IPS DF 19.7 (cell line): ENCODE measurements at regions not wholly inside any gene's neighbourhood (a gene's known extent, or its start where the extent isn't known, plus 50 kb on each side); places are given as distances from the start of the nearest gene placed in this dataset.

Experiments used
- DNase-seq: peaks from one replicate; pipeline ENCODE4 v3.0.0-alpha.2; 2013; ENCODE audit warnings: low read depth, low spot score

DNA sequence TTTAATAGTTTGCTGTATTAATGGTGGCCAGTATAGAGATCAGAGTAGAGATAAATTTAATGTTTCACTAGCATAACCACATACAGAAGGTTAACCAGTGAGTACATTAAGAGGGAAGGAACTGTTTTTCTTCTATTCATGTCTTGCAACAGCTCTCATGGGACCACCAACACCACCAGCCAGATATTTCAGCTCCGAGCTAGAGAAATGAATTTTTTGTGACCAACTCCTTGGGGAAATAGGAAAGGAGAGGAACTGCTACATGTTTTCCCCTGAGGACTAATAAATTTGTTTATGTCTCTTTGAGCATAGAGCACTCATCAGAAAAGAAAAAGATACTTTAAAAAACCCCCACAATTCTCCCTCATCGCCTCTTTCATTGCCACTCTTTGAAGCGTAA is 247.5 kb downstream of the MBNL1 start:
- no peak for DNase-seq

DNA sequence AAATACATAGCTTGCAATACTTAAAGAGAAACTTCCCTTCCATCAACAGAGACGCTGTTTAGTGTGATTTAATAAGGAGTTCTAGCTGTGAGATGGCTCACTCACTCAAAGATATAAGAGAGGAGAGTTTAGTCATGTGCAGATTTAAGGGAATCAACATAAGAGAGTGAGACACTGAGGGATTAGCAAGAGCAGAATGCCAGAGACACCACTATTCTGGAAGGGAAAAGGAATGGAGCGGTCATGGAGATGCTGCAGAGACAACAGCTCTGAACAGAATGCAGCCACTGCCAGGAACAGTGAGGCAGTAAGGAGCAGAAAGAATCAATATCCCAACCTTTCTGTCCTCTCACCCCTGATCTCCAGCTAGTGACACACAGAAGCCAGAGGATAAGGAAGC is 248.8 kb downstream of the MBNL1 start:
- DNase-seq, result peak; percentile 15

DNA sequence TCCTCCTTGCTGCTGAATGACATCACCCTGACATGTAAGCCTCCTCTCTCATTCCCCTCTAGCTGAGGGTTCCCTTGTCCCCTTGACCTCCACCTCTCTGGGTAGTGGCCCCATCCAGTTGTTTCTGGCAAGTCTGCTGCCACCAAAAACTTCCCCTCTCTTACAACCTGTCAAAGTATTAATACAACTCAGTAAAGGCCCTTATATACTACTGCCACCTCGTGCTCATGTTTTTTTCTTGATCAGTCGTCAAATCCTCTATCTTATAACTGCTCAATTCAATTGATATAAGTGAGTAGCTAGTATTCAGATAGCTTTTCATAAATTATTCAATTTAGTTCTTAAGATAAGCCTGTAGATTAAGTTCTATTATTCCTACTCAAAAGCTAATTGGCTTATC is 249.6 kb downstream of the MBNL1 start:
- DNase-seq, result no peak

DNA sequence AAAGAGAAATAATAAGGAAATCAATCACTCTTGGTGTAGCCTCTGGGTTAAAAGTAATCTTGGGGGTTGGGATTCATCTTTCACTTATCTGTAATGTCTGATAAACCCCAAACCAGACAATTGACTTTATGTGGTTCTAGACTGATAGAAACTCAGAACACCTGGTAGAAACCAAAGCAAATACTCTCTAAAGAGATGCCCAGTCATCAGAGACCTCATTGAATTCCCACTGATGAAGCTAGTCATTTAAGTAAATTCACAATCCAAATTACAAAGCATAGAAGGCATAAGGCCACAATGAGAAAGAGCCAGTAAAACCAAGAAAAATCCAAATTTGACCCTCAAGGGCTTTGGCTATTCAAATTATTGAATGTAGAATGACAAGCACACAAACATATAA is 250.6 kb downstream of the MBNL1 start:
- DNase-seq, result no peak

DNA sequence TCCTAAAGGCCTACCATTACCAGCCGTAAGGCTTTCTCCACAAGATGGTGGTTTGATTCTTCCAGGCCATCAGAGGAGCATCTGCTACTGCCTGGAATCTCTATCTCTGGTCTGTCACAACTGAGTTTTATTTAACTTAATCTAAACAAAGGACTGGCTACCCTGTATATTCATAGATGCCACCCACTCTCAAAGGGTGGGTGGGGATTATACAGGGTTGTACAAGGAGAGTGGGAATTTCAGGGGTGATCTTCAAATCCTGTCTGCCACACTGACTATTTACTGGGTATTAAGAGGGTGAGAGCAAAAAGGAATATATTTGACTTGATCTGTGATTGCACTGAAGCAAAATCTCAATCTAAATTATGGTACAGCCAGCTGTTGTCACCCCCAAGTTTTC is 253.3 kb downstream of the MBNL1 start:
- DNase-seq, result no peak

DNA sequence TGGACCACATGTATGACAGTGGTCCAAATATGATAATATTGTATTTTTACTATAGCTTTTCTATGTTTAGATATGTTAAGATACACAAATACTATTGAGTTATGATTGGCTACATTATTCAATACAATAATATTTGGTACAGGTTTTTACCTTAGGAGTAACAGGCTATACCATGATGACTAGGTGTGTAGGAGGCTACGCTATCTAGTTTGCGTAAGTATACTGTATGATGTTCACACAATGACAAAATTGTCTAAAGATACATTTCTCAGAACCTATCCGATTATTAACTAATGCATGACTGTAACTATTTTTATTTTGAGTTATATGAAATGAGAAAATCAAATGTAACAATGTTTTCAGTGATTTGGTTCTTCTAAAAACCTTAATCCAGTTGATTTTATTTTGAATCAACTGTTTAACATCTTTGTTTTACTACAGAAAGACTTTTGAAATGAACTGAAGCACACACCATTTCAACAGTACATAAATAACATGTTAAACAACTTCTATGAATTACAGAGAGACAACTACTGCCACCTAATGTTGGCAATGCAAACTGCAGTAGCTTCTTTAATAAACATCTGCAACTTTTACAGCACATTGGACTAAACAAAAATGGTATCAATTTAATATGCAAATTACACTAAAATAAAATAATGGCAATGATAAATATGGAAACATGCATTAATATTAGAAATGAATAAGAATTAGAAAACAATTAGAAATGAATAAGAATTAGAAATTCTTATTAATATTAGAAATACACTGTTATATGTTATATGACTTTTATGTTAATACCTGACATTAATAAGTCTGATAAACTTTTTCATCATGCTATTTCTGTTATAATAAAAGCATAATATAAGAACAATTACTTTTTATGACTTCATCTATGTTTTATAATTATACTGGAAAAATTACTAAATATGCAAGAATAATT is 255.7 kb downstream of the MBNL1 start:
- no peak for DNase-seq

DNA sequence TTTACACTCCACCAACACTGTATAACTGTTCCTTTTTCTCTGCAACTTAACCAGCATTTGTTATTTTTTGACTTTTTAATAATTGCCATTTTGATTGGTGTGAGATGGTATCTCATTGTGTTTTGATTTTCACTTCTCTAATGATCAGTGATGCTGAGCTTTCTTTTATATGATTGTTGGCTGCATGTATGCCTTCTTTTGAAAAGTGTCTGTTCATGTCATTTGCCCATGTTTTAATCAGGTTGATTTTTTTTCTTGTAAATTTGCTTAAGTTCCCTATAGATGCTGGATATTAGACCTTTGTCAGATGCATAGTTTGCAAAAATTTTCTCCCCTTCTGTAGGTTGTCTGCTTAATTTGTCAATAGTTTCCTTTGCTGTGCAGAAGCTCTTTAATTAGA is 263.0 kb downstream of the MBNL1 start:
- no peak for DNase-seq

DNA sequence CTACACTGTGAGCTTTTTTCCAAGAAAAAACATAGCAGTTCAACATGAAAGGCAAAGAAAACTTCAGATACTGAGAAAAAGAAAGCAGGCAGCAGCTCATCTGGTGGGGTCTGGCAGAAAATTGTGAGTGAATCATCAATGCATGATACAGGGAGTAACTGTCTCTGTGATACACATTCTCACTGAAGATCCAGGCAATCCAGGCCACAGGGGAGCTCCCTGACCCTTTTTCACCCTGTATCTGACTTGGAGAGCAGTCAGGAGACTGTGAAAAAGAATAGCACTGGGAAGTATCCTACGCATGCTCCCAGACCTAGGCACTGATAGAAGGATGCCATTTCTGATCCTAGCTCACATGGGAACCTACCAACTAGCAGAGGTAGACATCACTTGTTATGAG is 269.8 kb downstream of the MBNL1 start:
- no peak for DNase-seq

DNA sequence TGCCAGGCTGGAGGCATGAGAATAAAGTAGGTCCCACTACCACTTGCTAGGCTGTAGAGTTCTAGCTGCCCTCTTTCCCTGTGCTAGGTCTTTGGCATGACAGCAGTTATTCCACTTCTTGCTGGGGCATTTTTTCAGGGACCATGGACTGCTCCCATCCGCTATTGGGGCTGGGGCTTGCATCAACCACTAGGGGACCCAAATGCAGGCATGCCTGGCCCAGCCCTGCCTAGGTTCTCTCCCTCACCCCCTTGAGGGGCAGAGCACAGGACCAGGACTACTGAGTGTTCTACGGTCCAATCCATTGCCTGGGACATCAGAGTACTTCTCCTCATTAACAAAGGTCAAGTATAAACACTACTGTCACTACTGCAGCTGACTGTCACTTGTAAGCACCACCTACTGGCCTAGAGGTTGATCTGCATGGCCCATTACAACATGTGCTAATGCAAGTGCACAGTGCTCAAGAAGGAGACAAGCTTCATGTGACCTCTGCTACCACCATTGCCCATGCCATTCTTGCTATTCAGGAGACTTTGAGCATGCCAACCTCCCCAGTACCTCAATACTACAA is 270.5 kb downstream of the MBNL1 start:
- no peak for DNase-seq

DNA sequence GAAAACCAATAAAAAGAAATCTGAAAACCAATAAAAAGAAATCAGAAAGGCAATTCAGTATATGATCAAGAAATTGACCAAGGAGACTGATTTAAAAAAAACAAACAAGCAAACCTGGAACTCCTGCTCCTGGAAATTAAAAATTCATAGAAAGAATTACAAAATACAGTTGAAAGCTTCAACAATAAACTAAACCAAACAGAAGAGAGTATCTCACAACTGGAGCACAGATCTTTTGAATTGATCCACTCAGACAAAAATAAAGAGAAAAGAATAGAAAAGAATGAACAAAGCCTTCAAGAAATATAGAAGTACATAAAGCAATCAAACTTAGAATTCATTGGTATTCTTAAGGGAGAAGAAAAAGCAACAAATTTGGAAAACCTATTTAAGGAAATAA is 271.4 kb downstream of the MBNL1 start:
- DNase-seq, result no peak

DNA sequence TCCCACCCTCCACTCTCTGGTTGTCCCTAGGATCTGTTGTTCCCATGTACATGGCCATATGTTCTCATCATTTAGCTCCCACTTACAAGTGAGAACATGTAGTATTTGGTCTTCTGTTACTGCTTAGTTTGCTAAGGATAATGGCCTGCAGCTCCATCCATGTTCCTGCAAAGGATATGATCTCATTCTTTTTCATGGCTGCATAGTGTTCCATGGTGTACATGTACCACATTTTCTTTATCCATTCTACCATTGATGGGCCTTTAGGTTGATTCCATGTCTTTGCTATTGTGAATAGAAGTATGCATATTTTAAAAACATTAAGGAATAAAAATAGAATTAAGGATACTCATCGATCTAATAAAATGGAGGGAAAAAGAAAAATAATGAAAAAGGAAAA is 278.4 kb downstream of the MBNL1 start:
- DNase-seq, result no peak

DNA sequence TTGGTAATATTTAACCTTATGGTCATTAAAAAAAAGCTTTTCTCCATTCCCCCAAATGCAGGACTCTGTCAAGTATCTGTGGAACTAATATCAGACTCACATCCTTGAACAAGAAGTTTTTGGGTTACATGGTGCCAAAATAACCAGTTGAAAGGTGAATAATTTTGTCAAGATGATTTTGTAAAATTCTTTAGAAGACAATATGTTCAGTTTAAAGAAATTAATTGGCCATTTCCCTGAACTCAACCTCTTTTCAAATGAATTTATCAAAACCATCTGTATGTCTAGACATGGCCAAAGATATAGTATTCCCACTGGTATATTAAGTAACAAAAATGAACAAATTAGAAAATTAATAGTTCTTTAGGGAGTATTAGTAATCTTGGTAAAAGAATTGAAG is 280.5 kb downstream of the MBNL1 start:
- DNase-seq, result no peak

DNA sequence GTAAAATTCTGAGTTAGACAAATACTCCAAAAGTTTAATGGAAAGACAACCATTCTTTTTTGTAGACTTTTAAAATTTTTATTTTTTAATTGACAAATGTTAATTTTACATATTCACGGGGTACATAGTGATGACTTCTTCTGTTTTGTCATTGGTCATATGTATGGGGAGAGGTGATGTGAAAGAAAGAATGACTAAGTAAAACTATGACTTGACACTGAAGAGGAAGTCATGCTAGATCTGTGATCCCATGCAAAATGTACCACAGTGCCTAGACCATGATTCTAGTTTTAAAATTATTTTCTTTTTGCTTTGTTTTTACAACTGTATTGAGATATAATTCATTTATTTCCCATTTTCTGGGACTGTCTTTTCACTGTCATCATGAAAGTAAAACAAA is 281.6 kb downstream of the MBNL1 start:
- DNase-seq, result no peak

DNA sequence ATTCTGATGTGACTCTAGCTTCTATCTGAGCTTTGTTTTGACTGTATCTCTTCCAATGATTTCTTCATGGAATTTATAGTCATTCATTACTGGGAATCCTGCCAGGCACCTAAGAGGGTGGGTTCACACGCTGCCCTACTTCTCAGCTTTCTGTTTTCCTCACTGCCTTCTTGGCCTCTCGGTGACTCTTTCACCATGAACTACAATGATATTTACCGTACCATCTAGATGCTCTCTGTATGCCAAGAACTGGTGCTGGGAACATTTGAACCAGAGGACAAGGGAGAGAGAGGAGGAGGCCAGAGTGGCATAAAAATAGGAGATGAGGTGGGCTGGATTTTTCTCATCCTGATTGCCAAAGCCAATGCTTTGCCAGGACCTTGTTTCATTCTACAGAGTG is 280.0 kb upstream of the P2RY1 start:
- DNase-seq, result no peak

DNA sequence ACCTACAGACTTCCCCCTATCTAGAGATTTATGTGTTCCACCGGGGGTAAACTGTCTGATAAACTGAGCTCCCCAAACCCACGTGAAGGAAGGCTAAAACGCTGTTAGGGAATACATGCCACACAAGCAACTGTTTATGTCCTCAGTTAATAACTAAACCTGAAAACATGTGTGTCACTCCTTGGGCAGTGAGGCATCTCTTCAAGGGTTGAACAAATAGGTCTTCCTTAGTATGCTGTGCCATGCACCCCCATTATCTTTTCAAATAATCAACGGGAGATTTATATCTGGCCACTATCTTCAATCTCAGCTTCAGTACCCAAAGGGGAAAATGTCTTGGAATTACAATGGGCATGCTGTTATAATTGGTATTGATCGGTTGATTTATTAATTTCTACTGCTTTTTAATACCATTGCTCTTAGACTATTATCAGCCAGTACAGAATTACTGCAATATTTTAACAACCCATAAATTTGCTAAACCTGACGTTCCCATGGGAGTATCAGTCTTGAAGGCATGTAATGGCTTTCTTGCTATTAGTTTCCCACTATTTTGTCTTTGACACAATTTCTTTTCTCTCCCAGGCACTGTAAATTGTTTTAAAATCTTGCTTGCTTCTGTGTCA is 279.2 kb upstream of the P2RY1 start:
- no peak for DNase-seq

DNA sequence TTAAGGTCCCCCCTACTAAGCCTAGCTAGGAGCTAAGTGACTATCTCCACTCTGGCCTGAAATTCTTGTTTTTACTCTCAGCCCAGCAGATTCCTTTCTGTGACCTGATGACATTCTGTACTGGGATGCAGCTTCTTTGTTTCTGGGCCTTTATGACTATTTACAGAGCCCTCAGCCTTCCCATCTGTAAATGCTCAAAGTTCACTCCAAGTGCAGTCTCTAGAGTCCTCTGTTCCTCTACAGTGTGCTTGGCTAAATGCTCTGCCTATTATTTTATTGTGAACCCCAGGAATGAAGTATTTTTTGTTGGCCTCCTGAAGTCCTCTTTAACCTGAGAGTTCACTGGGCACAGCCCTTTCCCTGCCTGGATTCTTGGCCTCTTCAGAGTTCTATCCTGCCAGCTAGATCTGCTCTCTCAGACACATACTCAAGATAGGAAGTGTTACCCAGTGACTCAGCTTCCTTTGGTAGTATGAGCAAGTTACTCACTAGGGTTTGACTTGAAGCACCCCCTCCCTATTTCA is 278.1 kb upstream of the P2RY1 start:
- no peak for DNase-seq

DNA sequence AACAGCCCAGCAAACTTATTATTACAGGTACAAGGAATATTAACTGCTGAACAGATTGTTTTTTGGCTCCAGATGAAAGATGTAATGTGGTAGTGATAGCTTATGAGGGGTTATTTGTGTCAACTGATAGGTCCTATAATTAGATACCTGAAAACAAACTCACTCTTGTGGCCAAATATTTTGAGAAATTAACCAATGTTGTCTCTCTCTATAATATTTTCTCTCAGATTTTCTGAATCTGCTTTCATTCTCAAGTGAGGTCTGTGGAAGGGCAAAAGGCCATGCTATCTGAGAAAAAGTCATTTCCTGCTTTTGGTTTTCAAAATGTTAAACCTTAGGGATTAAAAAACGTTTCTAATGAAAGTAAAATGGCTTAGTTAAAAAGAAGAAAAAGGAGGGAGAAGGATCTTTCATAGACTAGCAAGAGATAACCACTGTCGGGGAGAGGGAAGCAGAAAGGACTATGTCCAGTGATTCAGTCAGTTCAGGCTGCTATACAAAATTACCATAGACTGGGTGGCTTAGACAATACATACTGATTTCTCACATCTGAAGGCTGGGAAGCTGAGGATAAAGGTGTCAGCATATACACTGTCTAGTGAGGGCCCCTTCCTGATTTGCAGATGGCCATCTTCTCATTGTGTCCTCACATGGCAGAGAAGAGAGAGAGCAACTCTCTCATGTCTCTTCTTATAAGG is 277.5 kb upstream of the P2RY1 start:
- DNase-seq, result no peak

DNA sequence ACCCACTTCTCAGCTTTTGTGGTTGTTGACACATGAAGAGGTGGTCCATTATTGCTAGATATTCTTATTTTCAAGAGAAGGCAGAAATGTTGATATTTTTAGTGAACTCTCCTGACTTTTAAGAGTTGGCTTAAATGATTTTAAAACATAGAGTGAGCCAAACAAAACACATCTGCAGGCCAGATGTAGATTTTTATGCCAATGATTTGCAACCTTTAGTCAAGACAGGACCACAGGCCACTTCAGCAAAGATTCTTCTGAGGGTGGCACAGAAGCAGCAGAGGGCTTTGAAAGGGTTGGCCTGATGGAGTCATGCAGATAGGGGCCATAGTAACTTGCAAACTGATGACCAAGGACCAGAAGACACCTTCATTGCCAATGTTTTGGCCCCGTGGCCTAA is 276.5 kb upstream of the P2RY1 start:
- DNase-seq, result no peak

DNA sequence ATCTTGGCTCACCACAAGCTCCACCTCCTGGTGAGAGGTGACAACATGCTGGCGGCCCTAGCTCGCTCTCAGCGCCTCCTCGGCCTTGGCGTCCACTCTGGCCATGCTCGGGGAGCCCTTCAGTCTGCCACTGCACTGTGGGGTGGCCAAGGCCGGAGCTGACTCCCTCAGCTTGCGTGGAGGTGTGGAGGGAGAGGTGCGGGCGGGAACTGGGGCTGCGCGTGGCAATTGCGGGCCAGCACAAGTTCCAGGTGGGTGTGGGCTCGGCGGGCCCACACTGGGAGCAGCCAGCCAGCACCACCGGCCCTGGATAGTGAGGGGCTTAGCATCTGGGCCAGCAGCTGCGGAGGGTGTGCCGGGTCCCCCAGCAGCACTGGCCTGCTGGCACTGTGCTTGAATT is 275.7 kb upstream of the P2RY1 start:
- no peak for DNase-seq

DNA sequence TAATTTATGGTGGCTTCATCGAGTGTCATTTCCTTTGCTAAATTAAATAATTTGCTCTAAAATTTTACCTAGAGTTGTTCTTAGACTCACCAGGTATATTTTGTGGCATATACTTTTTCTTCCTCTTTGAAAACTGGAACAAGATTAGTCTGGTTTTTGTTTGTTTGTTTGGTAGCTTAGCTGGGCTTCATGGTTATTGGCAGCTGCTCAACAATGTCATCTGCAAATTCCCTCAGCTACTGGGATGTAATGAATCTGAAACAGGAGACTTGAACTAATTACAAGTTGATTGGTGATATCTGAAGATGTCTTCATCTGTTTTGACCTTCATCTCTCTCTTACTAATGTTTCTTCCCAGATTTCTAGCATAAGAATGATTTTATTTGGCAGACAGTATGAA is 270.5 kb upstream of the P2RY1 start:
- no peak for DNase-seq

DNA sequence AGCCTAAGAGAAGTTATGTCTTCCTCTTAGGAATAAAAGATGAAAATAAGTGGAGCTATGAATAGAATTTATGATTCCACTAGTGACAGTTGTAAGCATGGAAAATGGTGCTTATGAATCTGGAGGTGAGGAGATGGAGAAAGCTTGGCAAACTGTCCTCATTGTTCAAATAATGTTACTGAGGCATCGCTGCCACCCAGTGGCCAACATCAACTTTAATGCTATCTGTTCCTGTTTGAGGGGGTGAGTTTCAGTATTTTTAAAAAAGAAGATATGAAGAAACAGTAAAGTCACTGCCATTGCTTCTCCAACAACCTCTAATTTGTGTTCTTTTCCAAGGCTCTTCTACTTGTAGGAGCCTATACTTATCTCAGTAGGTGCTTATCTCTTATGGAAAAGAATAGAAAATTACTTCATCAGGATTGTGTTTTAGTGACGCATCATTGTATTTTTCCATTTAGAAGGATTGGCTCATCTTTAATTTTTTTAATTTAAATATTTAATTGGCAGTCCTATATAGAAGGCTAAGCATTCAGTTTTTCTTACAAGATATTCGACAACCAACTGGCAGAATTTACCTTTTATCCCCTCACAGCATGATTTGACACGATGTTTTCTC is 260.4 kb upstream of the P2RY1 start:
- peak; percentile 9 for DNase-seq

DNA sequence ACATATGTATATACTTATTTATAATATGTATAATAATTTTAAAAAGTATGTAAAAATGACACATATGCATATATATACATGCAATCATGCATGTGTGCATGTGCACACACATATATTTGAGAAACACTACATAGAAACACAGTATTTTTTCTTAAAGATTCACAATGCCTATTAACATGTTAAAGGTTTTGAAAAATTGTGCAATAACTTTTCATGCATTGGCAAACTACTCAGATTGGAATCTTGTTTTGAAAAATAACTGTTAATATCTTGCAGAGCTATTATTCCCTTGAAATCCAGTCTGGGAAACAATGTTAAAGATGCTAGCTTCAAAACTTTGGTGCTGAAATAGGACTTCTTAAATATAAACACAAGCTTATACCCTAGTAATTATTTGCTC is 256.2 kb upstream of the P2RY1 start:
- DNase-seq, result no peak
